ENCODE measurements at regions not wholly inside any gene's neighbourhood (a gene's known extent, or its start where the extent isn't known, plus 50 kb on each side); places are given as distances from the start of the nearest gene placed in this dataset.

GRCh38 chr2:118697781-118698180, 149.7 kb downstream of the EN1 start:
- DNase-seq: no peak

GRCh38 chr2:118696786-118697465, 150.5 kb downstream of the EN1 start:
- DNase-seq: peak; percentile 58

- DNase-seq: peak; percentile 43
These were observed 154.1 kb downstream of the EN1 start for GRCh38 chr2:118693287-118693822.

GRCh38 chr2:118689874-118690273, 157.6 kb downstream of the EN1 start:
- DNase-seq: no peak

- peak; percentile 12 for DNase-seq
These were observed 158.0 kb downstream of the EN1 start for GRCh38 chr2:118689456-118689855.

- DNase-seq: peak; percentile 22
These were observed 158.4 kb downstream of the EN1 start for GRCh38 chr2:118689033-118689432.

- peak; percentile 30 for DNase-seq
These were observed 159.8 kb downstream of the EN1 start for GRCh38 chr2:118687698-118688097.

- DNase-seq: peak; percentile 53
These were observed 160.3 kb downstream of the EN1 start for GRCh38 chr2:118687192-118687591.

GRCh38 chr2:118686346-118686745, 161.1 kb downstream of the EN1 start:
- peak; percentile 24 for DNase-seq

GRCh38 chr2:118683460-118683859, 164.0 kb downstream of the EN1 start:
- DNase-seq: peak; percentile 12

- no peak for DNase-seq
These were observed 168.5 kb downstream of the EN1 start for GRCh38 chr2:118678985-118679384.

- no peak for DNase-seq
These were observed 169.9 kb downstream of the EN1 start for GRCh38 chr2:118677546-118677945.

- no peak for DNase-seq
These were observed 171.9 kb downstream of the EN1 start for GRCh38 chr2:118675531-118675930.

GRCh38 chr2:118672571-118673158, 174.8 kb downstream of the EN1 start:
- DNase-seq: no peak

GRCh38 chr2:118671701-118672454, 175.6 kb downstream of the EN1 start:
- no peak for DNase-seq

- no peak for DNase-seq
These were observed 176.6 kb downstream of the EN1 start for GRCh38 chr2:118670838-118671237.

GRCh38 chr2:118670276-118670675, 177.2 kb downstream of the EN1 start:
- DNase-seq: no peak

- no peak for DNase-seq
These were observed 177.8 kb downstream of the EN1 start for GRCh38 chr2:118669654-118670053.

- peak; percentile 87 for DNase-seq
These were observed 178.7 kb downstream of the EN1 start for GRCh38 chr2:118668431-118669424.

- no peak for DNase-seq
These were observed 179.5 kb downstream of the EN1 start for GRCh38 chr2:118667964-118668363.

GRCh38 chr2:118667348-118667747, 180.1 kb downstream of the EN1 start:
- no peak for DNase-seq

GRCh38 chr2:118665784-118666529, 181.5 kb downstream of the EN1 start:
- DNase-seq: no peak
